ENCODE measurements at regions not wholly inside any gene's neighbourhood (a gene's known extent, or its start where the extent isn't known, plus 50 kb on each side); places are given as distances from the start of the nearest gene placed in this dataset.

- no peak for FAIRE-seq
- TF ChIP-seq CTCF (optimal IDR thresholded peaks at IDR 0.05 in 1 of 3, IDR thresholded peaks at IDR 0.05 in 1 of 3, conservative IDR thresholded peaks at IDR 0.05 in 1 of 3; ENCODE audit: extremely low read depth in 1 of 3, insufficient read depth in 2 of 3, low read length in 3 of 3) (no peak), EZH2 (IDR thresholded peaks at IDR 0.05; ENCODE audit: low read length) (no peak)
- dilution Hi-C loops (cut with MboI; ENCODE audit: extremely low pct_ligation_motif_present, low sequenced_read_pairs) = no loop called here
- H3K36me3 ChIP-seq (ENCODE audit: control insufficient read depth in 2 of 2, extremely low read depth in 1 of 2, insufficient read depth in 2 of 2, low read length in 2 of 2) = no peaks in the 10 kb centered on the region
- no peak overlapping the region for H3K9ac ChIP-seq (ENCODE audit: control insufficient read depth, extremely low read depth, insufficient read depth, low read length)
- H3K4me3 ChIP-seq (ENCODE audit: control insufficient read depth in 2 of 3, extremely low read depth in 1 of 3, insufficient read depth in 2 of 3, low read depth in 1 of 3, low read length in 3 of 3) = no peak overlapping the region
- H3K4me1 ChIP-seq (ENCODE audit: control insufficient read depth, extremely low read depth, insufficient read depth, low read length) = no peaks in the 10 kb centered on the region
- H3K9me3 ChIP-seq (ENCODE audit: control insufficient read depth, low read depth, low read length) = no peaks in the 10 kb centered on the region
- H3K79me2 ChIP-seq (ENCODE audit: control insufficient read depth, insufficient read depth, low read length) = no peaks in the 10 kb centered on the region
- H2AFZ ChIP-seq (ENCODE audit: control insufficient read depth, low read length) = no peak overlapping the region
- no peaks in the 10 kb centered on the region for H3K27me3 ChIP-seq (ENCODE audit: control insufficient read depth, extremely low read depth, insufficient read depth, low read length)
- DNase-seq (ENCODE audit: low read depth, low spot score) = no peak
- H3K4me2 ChIP-seq (ENCODE audit: control insufficient read depth, extremely low read depth, insufficient read depth, low read depth, low read length) = no peak overlapping the region
- no peaks in the 10 kb centered on the region for H4K20me1 ChIP-seq (ENCODE audit: control insufficient read depth, extremely low read depth, insufficient read depth, low read length)
- H3K27ac ChIP-seq (ENCODE audit: control insufficient read depth, insufficient read depth, low read length) = no peak overlapping the region
- no peaks in the 10 kb centered on the region for H3K9me1 ChIP-seq (ENCODE audit: control insufficient read depth, extremely low read depth, insufficient read depth, low read length)
Observed at GRCh38 chr4:130636486-130636885, 1540.5 kb downstream of the C4orf33 start.

GRCh38 chr4:130640592-130640991 lies 1544.6 kb downstream of the C4orf33 start:
- FAIRE-seq (no peak), DNase-seq (ENCODE audit: low read depth, low spot score) (no peak)
- no peak overlapping the region for H3K27ac ChIP-seq (ENCODE audit: control insufficient read depth, insufficient read depth, low read length)
- no peak overlapping the region for H3K4me2 ChIP-seq (ENCODE audit: control insufficient read depth, extremely low read depth, insufficient read depth, low read depth, low read length)
- H3K4me3 ChIP-seq (ENCODE audit: control insufficient read depth in 2 of 3, extremely low read depth in 1 of 3, insufficient read depth in 2 of 3, low read depth in 1 of 3, low read length in 3 of 3) = no peak overlapping the region
- H3K9me3 ChIP-seq (ENCODE audit: control insufficient read depth, low read depth, low read length) = no peaks in the 10 kb centered on the region
- no peaks in the 10 kb centered on the region for H3K36me3 ChIP-seq (ENCODE audit: control insufficient read depth in 2 of 2, extremely low read depth in 1 of 2, insufficient read depth in 2 of 2, low read length in 2 of 2)
- H3K9ac ChIP-seq (ENCODE audit: control insufficient read depth, extremely low read depth, insufficient read depth, low read length) = no peak overlapping the region
- H3K4me1 ChIP-seq (ENCODE audit: control insufficient read depth, extremely low read depth, insufficient read depth, low read length) = no peaks in the 10 kb centered on the region
- H3K9me1 ChIP-seq (ENCODE audit: control insufficient read depth, extremely low read depth, insufficient read depth, low read length) = no peaks in the 10 kb centered on the region
- TF ChIP-seq EZH2 (IDR thresholded peaks at IDR 0.05; ENCODE audit: low read length) = no peak
- TF ChIP-seq CTCF (optimal IDR thresholded peaks at IDR 0.05 in 1 of 3, IDR thresholded peaks at IDR 0.05 in 1 of 3, conservative IDR thresholded peaks at IDR 0.05 in 1 of 3; ENCODE audit: extremely low read depth in 1 of 3, insufficient read depth in 2 of 3, low read length in 3 of 3) = no peak
- H3K79me2 ChIP-seq (ENCODE audit: control insufficient read depth, insufficient read depth, low read length) = no peaks in the 10 kb centered on the region
- no peak overlapping the region for H2AFZ ChIP-seq (ENCODE audit: control insufficient read depth, low read length)
- no peaks in the 10 kb centered on the region for H4K20me1 ChIP-seq (ENCODE audit: control insufficient read depth, extremely low read depth, insufficient read depth, low read length)
- no peaks in the 10 kb centered on the region for H3K27me3 ChIP-seq (ENCODE audit: control insufficient read depth, extremely low read depth, insufficient read depth, low read length)
- dilution Hi-C loops (cut with MboI; ENCODE audit: extremely low pct_ligation_motif_present, low sequenced_read_pairs) = no loop called here
